ENCODE measurements at regions not wholly inside any gene's neighbourhood (a gene's known extent, or its start where the extent isn't known, plus 50 kb on each side); places are given as distances from the start of the nearest gene placed in this dataset.

DNA sequence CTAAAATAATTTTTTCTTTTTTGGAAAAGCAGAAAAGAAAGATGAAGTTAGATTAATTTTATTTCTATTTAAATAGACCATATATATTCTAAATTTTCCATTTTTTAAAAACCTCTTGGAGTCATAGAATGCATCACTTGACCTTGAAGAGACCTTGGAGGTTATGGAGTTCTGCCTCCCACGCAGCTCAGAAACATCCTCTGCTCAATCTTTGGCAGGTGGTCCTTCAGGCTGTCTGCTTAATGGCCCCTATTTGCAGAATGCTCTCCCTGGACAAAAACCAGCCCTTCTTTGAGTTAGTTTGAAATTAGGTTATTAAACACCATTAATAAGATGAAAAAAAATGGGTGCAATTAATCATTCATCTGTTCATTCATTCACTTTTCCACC lies 194.1 kb upstream of the TLL1 start:
- Histone ChIP-seq H2BK20ac (ENCODE audit: low read depth, low read length, poor library complexity, severe bottlenecking) (no peak overlapping the region), H3T11ph (ENCODE audit: low read length) (no peak overlapping the region), H3K4ac (ENCODE audit: low read depth, low read length) (no peak overlapping the region), H3K56ac (ENCODE audit: insufficient read length, low read depth, low read length) (no peak overlapping the region), H4K20me1 (ENCODE audit: control insufficient read depth, insufficient read depth, insufficient read length) (no peaks in the 10 kb centered on the region), H3K9me3 (ENCODE audit: control insufficient read depth, low read depth, low read length) (no peaks in the 10 kb centered on the region), H3K79me1 (ENCODE audit: insufficient read depth, low read depth, low read length, poor library complexity, severe bottlenecking) (no peaks in the 10 kb centered on the region), H3K27me3 (ENCODE audit: insufficient read depth, low read length) (no peaks in the 10 kb centered on the region), H3K14ac (ENCODE audit: insufficient read depth, low read length) (no peak overlapping the region), H2BK120ac (ENCODE audit: low read depth, low read length, poor library complexity, severe bottlenecking) (no peak overlapping the region), H3K9ac (ENCODE audit: extremely low read depth, insufficient read length, low read length) (no peak overlapping the region), H2AFZ (ENCODE audit: low read length) (no peak overlapping the region), H3K79me2 (ENCODE audit: insufficient read depth, low read length) (no peaks in the 10 kb centered on the region), H2BK12ac (ENCODE audit: insufficient read length, low read depth, low read length) (no peak overlapping the region), H2BK5ac (ENCODE audit: insufficient read length, low read length) (no peak overlapping the region), H4K8ac (replicated peaks; ENCODE audit: insufficient read length, low read depth, low read length) (no peak overlapping the region), H2BK15ac (ENCODE audit: low read depth, low read length) (no peak overlapping the region), H3K27ac (ENCODE audit: insufficient read length, low read depth, low read length) (no peak overlapping the region), H3K4me1 (ENCODE audit: insufficient read depth, low read length) (no peaks in the 10 kb centered on the region), H3K23me2 (ENCODE audit: insufficient read length, low read depth, low read length, poor library complexity, severe bottlenecking) (no peaks in the 10 kb centered on the region), H2AK5ac (ENCODE audit: insufficient read length, low read length) (no peak overlapping the region), H3K23ac (ENCODE audit: insufficient read length, low read depth, low read length) (no peak overlapping the region), H3K4me2 (ENCODE audit: insufficient read depth, insufficient read length, low read length) (no peak overlapping the region), H4K5ac (ENCODE audit: insufficient read length, low read depth, low read length) (no peak overlapping the region), H4K91ac (ENCODE audit: insufficient read length, low read depth, low read length) (no peak overlapping the region), H3K18ac (ENCODE audit: insufficient read length, low read depth, low read length) (no peak overlapping the region)
- TF ChIP-seq, protein P1, sequence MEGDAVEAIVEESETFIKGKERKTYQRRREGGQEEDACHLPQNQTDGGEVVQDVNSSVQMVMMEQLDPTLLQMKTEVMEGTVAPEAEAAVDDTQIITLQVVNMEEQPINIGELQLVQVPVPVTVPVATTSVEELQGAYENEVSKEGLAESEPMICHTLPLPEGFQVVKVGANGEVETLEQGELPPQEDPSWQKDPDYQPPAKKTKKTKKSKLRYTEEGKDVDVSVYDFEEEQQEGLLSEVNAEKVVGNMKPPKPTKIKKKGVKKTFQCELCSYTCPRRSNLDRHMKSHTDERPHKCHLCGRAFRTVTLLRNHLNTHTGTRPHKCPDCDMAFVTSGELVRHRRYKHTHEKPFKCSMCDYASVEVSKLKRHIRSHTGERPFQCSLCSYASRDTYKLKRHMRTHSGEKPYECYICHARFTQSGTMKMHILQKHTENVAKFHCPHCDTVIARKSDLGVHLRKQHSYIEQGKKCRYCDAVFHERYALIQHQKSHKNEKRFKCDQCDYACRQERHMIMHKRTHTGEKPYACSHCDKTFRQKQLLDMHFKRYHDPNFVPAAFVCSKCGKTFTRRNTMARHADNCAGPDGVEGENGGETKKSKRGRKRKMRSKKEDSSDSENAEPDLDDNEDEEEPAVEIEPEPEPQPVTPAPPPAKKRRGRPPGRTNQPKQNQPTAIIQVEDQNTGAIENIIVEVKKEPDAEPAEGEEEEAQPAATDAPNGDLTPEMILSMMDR (conservative IDR thresholded peaks at IDR 0.05): no peak
- no peak overlapping the region for H3K4me3 Mint-ChIP-seq
- H3K27me3 Mint-ChIP-seq (ENCODE audit: low read depth): no peaks in the 10 kb centered on the region
- H3K9me3 Mint-ChIP-seq: no peaks in the 10 kb centered on the region
- no peaks in the 10 kb centered on the region for H3K4me1 Mint-ChIP-seq
- WGBS (ENCODE audit: extremely low coverage, insufficient read length, low lambda C conversion rate): no CpG with 5 or more reads among the region's 1 CpG
- no peaks in the 10 kb centered on the region for H3K36me3 Mint-ChIP-seq (ENCODE audit: insufficient read depth in 1 of 3, low read depth in 3 of 3)
- DNase-seq: no peak
- no peak overlapping the region for H3K27ac Mint-ChIP-seq

Data from H9 (cell line).